Cardiac muscle cell (in vitro differentiated cells and primary cell): ENCODE measurements at regions not wholly inside any gene's neighbourhood (a gene's known extent, or its start where the extent isn't known, plus 50 kb on each side); places are given as distances from the start of the nearest gene placed in this dataset.

Source experiments
- DNase-seq, 2 donors: peaks; one replicate each; pipeline versions ENCODE4 v3.0.0 to v3.0.0-alpha.2; 2010 to 2017; ENCODE audit warnings: low read depth in 1 of 2, low spot score in 1 of 2
- H3K27ac ChIP-seq: fragments of 200-600 bp; sonication (generic); 2 replicates; pipeline ENCODE4 v1.5.1; 2016
- H3K27me3 ChIP-seq: fragments of 200-600 bp; sonication (generic); 2 replicates; pipeline ENCODE4 v1.6.0; 2016; ENCODE audit warnings: control low read depth
- H3K36me3 ChIP-seq: fragments of 200-600 bp; sonication (generic); 2 replicates; pipeline ENCODE4 v1.5.1; 2016; ENCODE audit warnings: control low read depth
- H3K4me1 ChIP-seq: fragments of 200-600 bp; sonication (generic); 2 replicates; pipeline ENCODE4 v1.8.1; 2017; ENCODE audit warnings: low read depth, mild to moderate bottlenecking, mixed run types
- H3K4me3 ChIP-seq: fragments of 200-600 bp; sonication (generic); 2 replicates; pipeline ENCODE4 v1.5.1; 2016; ENCODE audit warnings: mild to moderate bottlenecking
- H3K9me3 ChIP-seq: fragments of 200-600 bp; sonication (generic); 2 replicates; pipeline ENCODE4 v1.5.1; 2017; ENCODE audit warnings: low read depth, mild to moderate bottlenecking, control low read depth
- TF ChIP-seq, protein P1 (sequence below): IDR thresholded peaks from 2 replicates; pipeline ENCODE4 v1.5.1; 2012; ENCODE audit warnings: low read depth, mild to moderate bottlenecking, low read length

DNA sequence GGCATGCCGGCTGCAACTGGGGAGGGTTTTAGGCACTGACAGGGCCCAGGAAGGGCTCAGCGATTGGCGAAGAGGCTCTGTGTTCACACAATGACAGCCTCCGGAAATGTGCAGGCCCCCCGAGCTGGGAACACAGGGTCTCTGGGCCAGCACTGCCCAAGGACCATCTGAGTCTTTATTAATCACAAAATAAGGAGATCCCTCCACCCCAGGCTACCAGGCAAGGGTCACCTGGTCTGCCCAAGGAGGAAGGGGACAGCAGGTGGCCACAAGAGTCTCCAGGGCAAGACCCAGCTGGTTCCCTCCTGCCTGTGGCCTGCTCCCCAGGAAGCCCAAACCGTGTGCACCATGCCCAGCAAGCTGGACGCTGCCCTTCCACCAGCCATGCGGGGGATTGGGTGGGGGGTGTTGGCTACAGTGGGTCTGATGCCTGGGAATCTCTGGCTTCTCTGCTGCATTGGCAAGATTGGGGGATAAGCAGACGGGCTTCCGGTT, 52.1 kb upstream of the TNRC6C start:
- Histone ChIP-seq H3K4me3 (no peak overlapping the region), H3K4me1 (no peaks in the 10 kb centered on the region), H3K9me3 (no peaks in the 10 kb centered on the region), H3K36me3 (no peaks in the 10 kb centered on the region), H3K27me3 (no peaks in the 10 kb centered on the region), H3K27ac (no peak overlapping the region)
- TF ChIP-seq, protein P1, sequence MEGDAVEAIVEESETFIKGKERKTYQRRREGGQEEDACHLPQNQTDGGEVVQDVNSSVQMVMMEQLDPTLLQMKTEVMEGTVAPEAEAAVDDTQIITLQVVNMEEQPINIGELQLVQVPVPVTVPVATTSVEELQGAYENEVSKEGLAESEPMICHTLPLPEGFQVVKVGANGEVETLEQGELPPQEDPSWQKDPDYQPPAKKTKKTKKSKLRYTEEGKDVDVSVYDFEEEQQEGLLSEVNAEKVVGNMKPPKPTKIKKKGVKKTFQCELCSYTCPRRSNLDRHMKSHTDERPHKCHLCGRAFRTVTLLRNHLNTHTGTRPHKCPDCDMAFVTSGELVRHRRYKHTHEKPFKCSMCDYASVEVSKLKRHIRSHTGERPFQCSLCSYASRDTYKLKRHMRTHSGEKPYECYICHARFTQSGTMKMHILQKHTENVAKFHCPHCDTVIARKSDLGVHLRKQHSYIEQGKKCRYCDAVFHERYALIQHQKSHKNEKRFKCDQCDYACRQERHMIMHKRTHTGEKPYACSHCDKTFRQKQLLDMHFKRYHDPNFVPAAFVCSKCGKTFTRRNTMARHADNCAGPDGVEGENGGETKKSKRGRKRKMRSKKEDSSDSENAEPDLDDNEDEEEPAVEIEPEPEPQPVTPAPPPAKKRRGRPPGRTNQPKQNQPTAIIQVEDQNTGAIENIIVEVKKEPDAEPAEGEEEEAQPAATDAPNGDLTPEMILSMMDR, result no peak
- DNase-seq, result no peak

DNA sequence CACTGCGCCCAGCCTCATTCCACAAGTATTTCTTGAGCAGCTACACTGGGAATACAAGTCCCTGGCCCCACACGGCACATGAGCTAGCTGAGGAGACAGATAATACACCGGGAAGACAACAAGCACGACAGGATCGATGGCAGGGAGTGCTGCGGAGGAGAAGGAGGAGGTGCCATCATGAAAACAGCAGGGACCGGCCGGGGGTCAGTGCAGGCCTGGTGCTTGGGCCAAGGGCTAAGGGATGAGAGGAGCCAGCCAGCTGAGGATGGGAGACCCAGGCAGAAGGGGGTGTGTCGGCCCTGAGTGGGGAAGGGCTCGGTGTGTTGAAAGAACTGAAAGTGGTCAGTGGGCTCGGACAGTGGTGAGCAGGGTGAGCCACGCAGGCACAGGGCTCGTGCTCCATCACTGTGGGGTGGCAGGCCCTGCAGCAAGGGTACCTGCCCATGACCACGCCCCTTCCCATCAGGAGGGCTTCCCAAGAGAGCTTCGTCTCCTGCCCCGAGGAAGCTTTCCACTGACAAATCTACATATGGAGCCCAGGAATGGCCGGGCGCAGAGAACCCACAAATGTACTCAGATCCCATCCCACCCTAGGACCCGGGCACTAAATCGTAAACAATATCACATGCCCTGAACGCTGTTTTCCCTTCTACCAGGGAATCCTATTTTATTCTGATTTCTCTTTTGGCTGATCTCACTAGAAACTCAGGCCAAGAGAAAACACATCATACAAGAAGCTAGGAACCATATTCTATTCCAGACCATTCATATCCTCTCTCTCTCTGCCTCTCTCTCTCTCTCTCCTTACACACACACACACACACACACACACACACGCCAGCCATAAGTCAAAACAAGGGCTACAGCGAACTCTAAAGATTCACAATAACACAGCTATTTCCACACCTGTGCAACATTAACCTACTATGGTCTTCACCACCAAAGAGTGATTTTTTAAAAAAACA, 50.7 kb upstream of the TNRC6C start:
- H3K27me3 ChIP-seq, result no peaks in the 10 kb centered on the region
- DNase-seq, result no peak
- H3K36me3 ChIP-seq, result no peaks in the 10 kb centered on the region
- H3K4me3 ChIP-seq, result no peak overlapping the region
- no peaks in the 10 kb centered on the region for H3K9me3 ChIP-seq
- H3K4me1 ChIP-seq, result no peaks in the 10 kb centered on the region
- no peak overlapping the region for H3K27ac ChIP-seq
- TF ChIP-seq, protein P1, result no peak

DNA sequence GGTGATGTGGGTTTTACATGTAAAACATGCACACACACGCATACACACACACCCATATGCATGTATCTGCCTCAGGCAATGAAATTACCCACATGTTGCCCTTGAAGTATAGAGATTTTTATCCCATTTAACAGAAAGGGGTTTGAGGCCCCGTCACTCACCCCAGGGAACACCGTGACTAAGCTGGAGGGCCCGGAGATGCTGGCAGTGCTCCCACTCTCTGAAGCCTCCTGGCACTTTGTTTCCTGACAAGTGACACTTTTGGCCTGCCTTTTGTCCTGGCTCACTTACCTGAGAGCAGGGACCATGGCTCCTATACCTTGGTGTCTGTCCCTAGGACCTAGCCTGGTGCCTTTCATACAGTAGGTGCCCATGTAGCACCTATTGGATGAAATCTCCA, 50.0 kb upstream of the TNRC6C start:
- TF ChIP-seq, protein P1, result no peak
- H3K9me3 ChIP-seq, result no peaks in the 10 kb centered on the region
- DNase-seq, result no peak
- H3K36me3 ChIP-seq, result no peaks in the 10 kb centered on the region
- no peak overlapping the region for H3K27ac ChIP-seq
- H3K4me3 ChIP-seq, result no peak overlapping the region
- no peaks in the 10 kb centered on the region for H3K4me1 ChIP-seq
- no peaks in the 10 kb centered on the region for H3K27me3 ChIP-seq
